ELR (cell line): ENCODE measurements at regions not wholly inside any gene's neighbourhood (a gene's known extent, or its start where the extent isn't known, plus 50 kb on each side); places are given as distances from the start of the nearest gene placed in this dataset.
A peak's percentile ranks its signal among the peaks of the same experiment; 100 is the strongest.
"Not testable (repeated sequence)": the region's sequence is repeated elsewhere in the genome, so short reads cannot be mapped to it uniquely, and the experiment has no call there.

Source experiments
- DNase-seq: peaks from one replicate; pipeline ENCODE4 v3.0.0-alpha.2; 2015; ENCODE audit warnings: low read depth

- DNase-seq: peak; percentile 13
These were observed 120.5 kb downstream of the PHETA1 start for GRCh38 chr12:111248236-111249017.

DNA sequence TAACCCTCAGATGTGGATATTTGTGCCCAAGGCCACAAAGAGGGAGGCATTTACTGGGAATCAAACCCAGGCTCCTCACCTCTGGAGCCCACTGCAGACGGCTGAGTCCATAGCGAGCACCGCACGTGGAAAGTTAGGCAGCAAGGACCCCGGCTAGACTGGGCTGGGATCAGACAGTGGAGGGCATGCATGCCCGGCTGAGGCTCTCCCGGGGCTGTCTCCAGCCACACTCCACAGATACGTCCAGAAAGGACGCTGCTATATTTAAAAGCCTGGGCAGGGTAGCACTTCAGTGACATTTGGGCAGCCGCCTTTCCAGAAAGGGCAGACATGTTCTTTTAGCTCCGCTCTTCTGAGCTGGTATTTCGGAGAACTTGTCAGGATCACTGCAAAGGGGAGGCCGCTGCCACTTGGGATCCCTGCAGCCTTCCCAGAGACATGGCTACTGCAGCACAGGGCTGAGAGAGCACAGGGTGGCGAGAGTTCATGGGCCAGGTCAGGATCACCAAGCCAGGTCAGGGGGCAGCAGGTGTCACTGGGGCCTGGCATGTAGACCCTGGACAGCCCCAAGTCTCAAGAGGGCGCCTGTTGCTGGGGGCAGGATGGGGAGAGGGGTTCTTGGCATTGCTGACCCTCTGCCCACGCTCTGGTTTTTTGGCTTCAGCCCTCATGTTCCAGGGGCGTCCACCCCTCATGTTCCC is 121.7 kb downstream of the PHETA1 start:
- no peak for DNase-seq

DNA sequence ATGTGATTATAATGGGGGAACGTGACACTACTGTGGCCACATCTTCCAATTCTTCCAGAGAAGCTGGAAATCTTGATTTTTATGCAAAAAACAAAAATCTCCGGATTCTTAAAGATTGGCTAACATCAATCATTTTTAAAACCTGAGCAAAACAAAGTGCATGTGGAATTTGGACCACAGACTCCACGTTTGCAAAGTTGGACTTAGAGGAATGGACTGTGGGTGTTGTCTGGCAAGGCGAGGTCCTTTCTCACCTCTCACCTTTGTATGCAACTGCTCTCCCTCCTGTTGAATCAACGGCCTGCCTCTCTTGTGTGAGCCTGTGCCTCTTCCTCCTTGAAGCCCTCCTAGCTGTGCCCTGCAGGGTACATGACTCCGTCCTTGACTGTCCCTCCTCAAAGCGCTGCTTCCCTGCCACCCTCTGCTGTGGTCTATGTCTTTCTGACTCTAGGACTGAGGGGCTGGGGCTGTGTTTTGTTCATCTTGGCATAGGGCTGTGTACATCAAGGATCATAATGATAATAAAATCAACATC is 122.4 kb downstream of the PHETA1 start:
- no peak for DNase-seq

DNA sequence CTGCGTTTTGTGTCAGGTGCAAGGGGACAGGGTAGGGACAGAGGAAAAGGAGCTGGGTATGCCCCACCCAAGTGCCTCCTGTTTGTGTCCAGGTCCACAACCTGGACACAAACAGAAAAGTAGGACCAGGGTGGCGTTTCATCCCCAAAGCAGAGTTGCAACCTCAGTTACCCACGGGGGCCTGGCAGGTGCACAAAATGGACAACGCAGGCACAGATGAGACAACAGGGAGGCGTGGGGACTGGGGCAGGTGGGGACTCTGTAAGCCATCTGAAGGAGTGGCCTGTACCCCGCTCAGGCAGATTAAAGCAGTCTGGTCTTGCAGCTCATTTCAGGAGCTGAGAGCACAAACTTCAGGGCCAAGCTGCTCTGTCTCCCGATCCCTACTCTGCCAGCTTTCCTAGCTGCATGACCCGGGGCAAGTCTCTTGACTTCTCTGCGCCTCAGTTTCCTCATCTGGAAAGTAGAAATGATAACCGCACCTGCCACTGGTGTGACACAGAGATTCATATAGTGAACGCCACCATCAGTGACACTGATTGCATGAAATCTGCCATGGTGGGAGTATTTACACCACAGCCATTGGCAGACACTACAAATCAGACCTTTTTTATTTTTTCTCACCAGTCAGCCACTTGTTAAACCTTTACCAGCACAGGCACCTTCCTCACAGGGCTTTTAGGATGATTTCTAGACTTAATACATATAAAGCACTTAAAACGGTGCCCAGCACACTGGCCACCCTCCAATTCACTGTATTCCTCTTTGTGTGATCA is 123.0 kb downstream of the PHETA1 start:
- DNase-seq: no peak

GRCh38 chr12:111244673-111245072 is 124.2 kb downstream of the PHETA1 start:
- no peak for DNase-seq

DNA sequence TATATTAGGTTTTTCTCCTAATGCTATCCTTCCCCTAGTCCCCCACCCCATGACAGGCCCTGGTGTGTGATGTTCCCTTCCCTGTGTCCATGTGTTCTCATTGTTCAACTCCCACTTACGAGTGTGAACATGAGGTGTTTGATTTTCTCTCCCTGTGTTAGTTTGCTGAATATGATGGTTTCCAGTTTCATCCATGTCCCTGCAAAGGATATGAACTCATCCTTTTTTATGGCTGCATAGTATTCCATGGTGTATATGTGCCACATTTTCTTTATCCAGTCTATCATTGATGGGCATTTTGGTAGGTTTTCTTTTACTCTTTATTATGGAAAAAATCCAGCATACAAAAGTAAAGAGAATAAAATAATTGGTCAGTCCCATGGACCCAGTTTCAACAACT is 126.1 kb downstream of the PHETA1 start:
- DNase-seq: not testable (repeated sequence)

GRCh38 chr12:111242184-111242583 is 126.7 kb downstream of the PHETA1 start:
- no peak for DNase-seq

GRCh38 chr12:111240374-111240773 is 128.5 kb downstream of the PHETA1 start:
- DNase-seq: no peak

DNA sequence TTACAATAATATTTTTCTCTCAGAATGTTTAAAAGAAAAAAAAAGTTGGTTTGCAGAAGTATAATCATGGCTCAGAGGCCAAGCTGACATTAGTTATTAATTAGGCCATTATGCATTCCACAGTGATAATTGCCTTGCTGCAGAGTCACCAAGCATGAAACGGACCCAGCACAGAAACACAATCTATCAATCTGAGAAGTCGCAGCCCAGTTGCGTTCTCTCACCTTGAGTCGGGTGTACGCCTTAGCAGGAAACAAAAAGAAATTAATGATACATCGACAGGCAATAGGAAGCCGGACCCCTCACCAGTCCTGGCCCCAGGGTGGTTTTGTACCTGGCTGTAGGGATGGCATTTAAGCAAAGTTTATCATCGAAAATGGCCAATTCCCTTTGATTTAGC is 129.7 kb downstream of the PHETA1 start:
- no peak for DNase-seq

GRCh38 chr12:111238075-111238734 is 130.7 kb downstream of the PHETA1 start:
- no peak for DNase-seq

- DNase-seq: not testable (repeated sequence)
These were observed 134.4 kb downstream of the PHETA1 start for GRCh38 chr12:111234491-111234890.

DNA sequence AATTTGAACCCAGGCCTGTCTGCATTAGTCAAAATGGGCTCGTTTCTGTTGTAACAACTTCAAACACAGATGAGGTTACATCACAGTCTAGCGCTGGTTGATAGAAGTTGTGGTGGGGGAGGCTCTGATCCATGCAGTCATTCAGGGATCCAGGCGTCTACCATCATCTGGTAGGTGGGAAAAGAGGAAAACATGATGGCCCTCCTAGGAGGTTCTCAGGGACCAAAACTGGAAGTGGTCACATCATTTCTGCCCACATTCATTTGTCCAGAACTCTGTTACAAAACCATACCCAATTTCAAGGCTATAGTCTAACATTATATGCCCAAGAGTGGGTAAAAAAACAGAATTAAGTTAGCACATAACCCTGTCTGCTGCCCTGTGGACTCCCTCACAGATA is 135.1 kb downstream of the PHETA1 start:
- no peak for DNase-seq

DNA sequence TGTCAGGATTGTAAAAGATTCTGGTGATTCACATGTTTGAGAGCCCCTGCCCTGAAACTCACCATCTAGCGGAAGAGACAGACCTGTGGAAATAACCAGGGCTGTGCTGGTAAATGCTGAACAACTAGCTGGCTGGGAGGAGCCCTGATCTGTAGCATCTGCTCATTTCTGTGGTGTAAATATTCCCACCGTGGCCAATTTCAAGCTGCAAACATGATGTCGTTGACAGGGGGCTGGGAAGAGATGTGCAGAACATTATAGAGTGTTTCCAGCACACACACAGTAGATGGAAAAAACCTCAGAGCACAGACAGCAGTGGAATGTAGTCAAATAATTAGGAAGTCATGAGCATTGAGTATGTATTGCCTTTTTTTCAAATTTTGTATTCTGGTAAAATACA is 138.2 kb downstream of the PHETA1 start:
- DNase-seq: no peak

- no peak for DNase-seq
These were observed 139.8 kb downstream of the PHETA1 start for GRCh38 chr12:111228916-111229666.

DNA sequence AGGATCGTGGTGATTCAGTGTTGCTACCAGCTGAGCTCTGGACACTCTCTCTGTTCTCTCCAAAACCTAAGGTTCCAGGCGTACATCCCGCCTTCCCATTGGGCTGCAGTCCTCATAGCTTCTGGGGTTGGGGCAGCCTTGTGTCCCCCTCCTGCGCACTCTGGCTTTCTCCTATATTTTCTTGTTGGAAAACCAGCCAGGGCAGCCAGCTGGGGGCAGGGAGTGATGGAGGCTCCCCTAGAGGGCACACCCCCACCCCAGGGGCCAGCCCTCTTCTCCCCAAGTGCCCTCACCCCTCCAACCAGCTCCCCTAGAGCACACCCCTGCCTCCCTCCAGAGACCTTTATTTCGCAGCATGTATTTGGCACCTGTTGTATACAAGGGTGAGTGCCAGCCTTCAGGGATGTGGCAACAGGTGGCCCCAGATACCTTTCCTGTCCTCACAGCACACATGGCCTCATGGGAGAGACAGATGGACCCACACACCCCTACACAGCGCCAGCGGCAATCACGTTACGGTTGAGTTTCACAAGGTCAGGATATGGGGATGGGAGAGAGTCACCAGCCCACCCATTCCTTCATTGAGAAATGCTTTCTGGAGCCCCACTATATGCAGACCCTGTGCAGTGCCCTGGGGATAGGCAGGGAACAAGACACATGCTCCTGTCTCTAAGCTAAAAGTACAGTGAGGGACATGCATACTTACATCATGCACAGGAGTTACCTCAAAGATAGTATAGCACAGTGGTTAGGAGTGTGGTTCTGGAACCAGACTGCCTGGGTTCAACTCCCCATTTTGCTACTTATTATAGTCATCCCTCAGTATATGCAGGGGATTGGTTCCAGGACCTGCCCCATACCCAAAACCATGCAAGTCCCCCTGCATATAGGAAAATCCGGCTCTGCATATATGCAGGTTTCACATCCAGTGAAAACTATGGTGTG is 141.1 kb downstream of the PHETA1 start:
- DNase-seq: no peak

DNA sequence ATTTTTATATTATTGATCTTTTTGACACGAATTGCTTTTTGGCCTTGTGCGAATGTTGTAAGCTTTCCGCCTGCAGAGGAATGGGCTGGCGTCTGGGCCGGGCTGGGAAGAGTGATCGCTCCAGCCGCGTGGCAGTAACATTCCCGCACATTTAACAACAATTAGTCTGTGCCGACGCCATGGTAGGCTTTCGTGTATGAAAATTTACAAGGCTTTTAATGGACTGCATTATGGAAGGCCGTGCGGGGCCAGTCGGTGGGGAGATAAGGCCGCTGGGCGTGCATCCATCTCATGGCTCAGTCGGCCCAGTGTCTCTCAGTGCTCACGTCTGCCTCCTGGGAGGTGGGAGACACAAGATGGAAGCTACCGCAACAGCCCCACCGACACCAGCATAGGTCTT is 142.2 kb downstream of the PHETA1 start:
- no peak for DNase-seq

- no peak for DNase-seq
These were observed 143.6 kb downstream of the PHETA1 start for GRCh38 chr12:111225307-111225706.

GRCh38 chr12:111224186-111225066 is 144.5 kb downstream of the PHETA1 start:
- no peak for DNase-seq

DNA sequence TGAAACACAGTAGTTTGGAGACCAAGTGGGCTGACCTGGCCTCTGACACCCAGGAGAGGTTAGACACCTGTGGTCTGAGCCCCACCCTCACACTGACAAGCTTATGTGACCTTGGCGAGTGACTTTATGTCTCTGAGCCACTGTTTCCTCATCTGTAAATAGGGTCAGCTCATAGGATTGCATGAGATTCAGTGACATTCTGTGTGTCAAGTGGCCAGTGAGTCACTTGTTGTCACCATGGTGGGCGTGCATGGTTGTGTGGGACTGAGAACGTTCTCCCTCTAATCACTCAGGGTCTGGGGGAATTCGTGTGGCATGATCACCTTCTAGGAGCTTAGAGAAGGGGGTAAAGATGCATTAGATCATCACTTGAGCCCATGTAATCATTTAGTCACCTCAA is 146.4 kb downstream of the PHETA1 start:
- no peak for DNase-seq
